HG03521 (cell line): ENCODE measurements at regions not wholly inside any gene's neighbourhood (a gene's known extent, or its start where the extent isn't known, plus 50 kb on each side); places are given as distances from the start of the nearest gene placed in this dataset.
A peak's percentile ranks its signal among the peaks of the same experiment; 100 is the strongest.
"Not testable (repeated sequence)": the region's sequence is repeated elsewhere in the genome, so short reads cannot be mapped to it uniquely, and the experiment has no call there.

Experiments used
- ATAC-seq: cut with Tn5 transposase; IDR thresholded peaks from one replicate; pipeline ENCODE4 v1.9.1; 2021; ENCODE audit warnings: mild to moderate bottlenecking, moderate library complexity; ENCODE audit not compliant: unreplicated experiment

GRCh38 chr3:81375921-81376320, 385.5 kb downstream of the GBE1 start:
- ATAC-seq = no peak

- no peak for ATAC-seq
These were observed 397.0 kb downstream of the GBE1 start for GRCh38 chr3:81364411-81364810.

- no peak for ATAC-seq
These were observed 397.6 kb downstream of the GBE1 start for GRCh38 chr3:81363816-81364215.

- no peak for ATAC-seq
These were observed 407.3 kb downstream of the GBE1 start for GRCh38 chr3:81354119-81354518.

GRCh38 chr3:81352867-81353266, 408.6 kb downstream of the GBE1 start:
- peak; percentile 48 for ATAC-seq

- ATAC-seq = no peak
These were observed 411.6 kb downstream of the GBE1 start for GRCh38 chr3:81349816-81350340.

- ATAC-seq = peak; percentile 77
These were observed 422.2 kb downstream of the GBE1 start for GRCh38 chr3:81339040-81339845.

GRCh38 chr3:81336470-81336869, 425.0 kb downstream of the GBE1 start:
- no peak for ATAC-seq

GRCh38 chr3:81329835-81330234, 431.6 kb downstream of the GBE1 start:
- ATAC-seq = not testable (repeated sequence)

- no peak for ATAC-seq
These were observed 435.2 kb downstream of the GBE1 start for GRCh38 chr3:81326245-81326644.

GRCh38 chr3:81320862-81321261, 440.6 kb downstream of the GBE1 start:
- ATAC-seq = no peak

- ATAC-seq = no peak
These were observed 446.4 kb downstream of the GBE1 start for GRCh38 chr3:81315030-81315429.

- ATAC-seq = no peak
These were observed 450.1 kb downstream of the GBE1 start for GRCh38 chr3:81311321-81311720.

- no peak for ATAC-seq
These were observed 453.1 kb downstream of the GBE1 start for GRCh38 chr3:81308306-81308705.

- no peak for ATAC-seq
These were observed 454.2 kb downstream of the GBE1 start for GRCh38 chr3:81307221-81307620.

GRCh38 chr3:81303321-81303720, 458.1 kb downstream of the GBE1 start:
- no peak for ATAC-seq

GRCh38 chr3:81302045-81302444, 459.4 kb downstream of the GBE1 start:
- ATAC-seq = no peak

GRCh38 chr3:81301230-81301629, 460.2 kb downstream of the GBE1 start:
- no peak for ATAC-seq

GRCh38 chr3:81300324-81300927, 461.0 kb downstream of the GBE1 start:
- no peak for ATAC-seq

GRCh38 chr3:81299481-81299880, 462.0 kb downstream of the GBE1 start:
- no peak for ATAC-seq

- no peak for ATAC-seq
These were observed 465.4 kb downstream of the GBE1 start for GRCh38 chr3:81295906-81296577.

GRCh38 chr3:81293156-81293555, 468.3 kb downstream of the GBE1 start:
- no peak for ATAC-seq
